Suppressor macrophage (primary cell): ENCODE measurements at regions not wholly inside any gene's neighbourhood (a gene's known extent, or its start where the extent isn't known, plus 50 kb on each side); places are given as distances from the start of the nearest gene placed in this dataset.

Source experiments
- DNase-seq, 4 experiments: peaks; one replicate each; pipeline ENCODE4 v3.0.0-alpha.2; 2020 to 2022

DNA sequence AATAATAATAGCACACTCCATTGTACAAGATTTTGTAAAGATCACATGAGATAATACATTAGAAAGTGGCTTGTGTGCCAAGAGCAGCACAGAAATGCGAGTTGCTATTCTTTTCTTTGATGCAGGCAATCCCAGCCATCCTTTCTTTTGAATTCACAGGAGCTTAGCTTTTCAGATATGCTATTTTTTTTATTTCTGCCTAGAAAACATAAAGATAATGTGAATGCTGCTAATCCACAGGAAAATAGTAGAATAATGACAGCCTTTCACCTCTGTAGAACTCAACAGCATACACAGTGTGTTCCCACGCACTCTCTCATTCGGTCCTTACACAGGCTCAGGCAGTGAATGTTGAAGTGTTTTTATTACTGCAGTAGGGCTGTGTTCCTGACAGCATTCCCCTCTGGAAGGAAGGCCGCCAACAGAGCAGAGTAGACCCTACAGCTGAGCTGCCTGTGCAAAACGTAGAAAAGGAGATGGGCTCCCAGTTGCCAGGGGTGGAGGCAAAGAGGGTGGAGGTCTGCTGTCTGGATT is 138.8 kb upstream of the TAPT1 start:
- no peak for DNase-seq

- no peak for DNase-seq
Observed at GRCh38 chr4:16360694-16361262, 134.5 kb upstream of the TAPT1 start.

GRCh38 chr4:16353165-16353564 is 126.9 kb upstream of the TAPT1 start:
- no peak for DNase-seq

DNA sequence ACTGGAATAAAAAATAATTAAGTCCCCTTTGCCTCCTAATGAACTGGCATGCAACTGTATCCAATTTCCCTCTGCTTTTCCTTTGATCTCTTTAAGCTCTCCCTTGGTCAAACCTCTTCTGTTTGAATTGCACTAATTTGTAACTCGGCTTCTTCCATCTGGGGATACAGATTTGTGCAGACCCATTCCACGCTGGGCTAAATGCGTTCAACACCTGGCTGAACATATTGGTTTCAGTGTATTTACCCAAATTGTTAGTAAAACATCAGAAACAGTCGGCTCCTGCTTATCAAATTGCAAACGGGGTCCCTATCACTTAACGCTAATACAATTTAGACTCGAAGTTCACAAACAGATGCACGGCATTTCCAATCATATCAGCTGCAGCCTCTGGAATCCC is 124.9 kb upstream of the TAPT1 start:
- no peak for DNase-seq

DNA sequence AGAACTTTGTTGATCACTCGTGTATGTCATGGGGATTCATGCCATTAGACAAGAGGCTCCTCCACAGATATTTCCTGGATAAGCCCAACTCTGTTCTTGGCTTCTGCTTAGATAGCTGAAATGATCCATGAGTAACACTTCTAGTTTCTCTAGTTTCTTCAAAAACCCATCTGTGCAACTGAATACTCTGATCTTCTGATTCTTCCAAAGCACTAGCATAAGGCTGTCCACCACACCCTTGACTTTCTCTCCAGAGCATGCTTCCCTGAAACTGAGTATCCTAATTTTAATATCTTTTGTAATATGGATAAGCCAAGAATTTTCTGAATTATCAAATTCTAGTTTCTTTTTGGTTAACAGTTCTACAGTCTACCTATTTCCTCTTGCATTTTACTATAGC is 118.6 kb upstream of the TAPT1 start:
- no peak for DNase-seq

DNA sequence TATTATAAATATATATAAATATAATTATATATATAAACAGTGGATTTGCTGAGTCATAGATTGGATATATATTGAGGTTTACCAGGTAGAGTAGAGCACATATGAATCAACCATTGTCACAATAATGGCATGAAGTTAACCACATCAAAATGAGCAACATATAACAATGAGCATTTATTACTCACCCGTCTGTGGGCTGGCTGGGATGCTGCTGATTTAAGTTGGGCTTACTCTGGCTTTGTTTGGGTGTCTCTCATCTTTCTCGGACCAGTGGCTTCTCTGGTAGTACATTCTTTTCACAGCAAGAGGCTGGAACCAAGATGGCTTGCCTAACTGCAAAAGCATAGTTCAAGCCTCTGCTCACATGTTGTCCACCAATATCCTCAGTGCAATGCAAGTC is 111.7 kb upstream of the TAPT1 start:
- DNase-seq: no peak

GRCh38 chr4:16334601-16335000 is 108.3 kb upstream of the TAPT1 start:
- DNase-seq: no peak

DNA sequence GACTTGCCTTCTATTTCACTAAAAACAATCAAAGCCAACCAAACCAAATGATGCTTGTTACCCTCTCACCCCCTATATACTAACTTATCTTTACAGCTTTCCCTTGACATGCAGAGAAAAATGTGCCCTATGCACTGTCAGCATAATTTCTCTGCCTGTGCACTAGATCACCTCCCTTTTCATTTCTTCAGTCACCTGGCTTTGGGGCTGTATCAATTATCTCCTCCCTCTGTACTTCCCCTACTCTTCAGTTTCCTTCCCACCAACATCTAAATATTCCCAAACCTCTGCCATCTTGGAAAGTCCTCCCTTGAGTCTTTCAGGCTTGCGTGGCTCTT is 103.5 kb upstream of the TAPT1 start:
- no peak for DNase-seq

- no peak for DNase-seq
Observed at GRCh38 chr4:16329125-16329796, 103.0 kb upstream of the TAPT1 start.

DNA sequence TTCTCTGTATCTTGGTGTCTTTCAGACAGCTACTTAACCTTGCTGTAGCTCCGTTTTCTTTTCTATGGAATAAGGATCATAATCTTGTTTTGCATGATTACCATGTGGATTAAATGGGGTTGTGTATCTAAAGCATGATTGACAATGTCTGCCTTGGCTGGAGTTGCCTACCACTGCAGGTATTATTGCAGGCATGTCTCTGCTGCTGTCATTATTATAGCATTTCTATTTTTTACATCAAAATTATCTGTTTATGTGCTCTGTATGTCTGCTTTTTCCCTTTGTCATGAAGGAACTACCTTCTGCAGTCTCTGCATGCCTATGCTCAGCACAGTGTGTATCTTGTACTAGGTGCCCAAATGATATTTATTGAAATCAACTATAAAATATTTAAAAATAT is 95.9 kb upstream of the TAPT1 start:
- no peak for DNase-seq

DNA sequence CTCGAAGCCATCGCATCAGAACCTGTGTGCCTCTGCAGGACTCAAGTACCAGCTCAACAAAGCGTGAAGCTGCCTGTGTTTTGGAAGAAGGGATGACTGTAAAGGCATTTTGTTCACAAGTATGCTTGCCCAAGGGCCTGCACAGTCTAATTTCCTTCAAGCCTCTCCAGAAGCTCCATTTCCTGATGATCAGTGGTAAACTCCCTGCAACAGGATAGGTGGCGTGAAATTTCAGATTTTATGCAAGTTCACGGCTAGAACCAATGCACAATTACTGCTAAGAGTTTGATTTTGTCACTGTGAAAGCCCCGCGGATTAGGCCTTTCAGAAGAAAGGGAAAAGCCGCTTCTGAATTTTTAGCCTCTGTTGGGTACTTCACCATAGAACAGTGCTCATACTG is 89.2 kb upstream of the TAPT1 start:
- no peak for DNase-seq

DNA sequence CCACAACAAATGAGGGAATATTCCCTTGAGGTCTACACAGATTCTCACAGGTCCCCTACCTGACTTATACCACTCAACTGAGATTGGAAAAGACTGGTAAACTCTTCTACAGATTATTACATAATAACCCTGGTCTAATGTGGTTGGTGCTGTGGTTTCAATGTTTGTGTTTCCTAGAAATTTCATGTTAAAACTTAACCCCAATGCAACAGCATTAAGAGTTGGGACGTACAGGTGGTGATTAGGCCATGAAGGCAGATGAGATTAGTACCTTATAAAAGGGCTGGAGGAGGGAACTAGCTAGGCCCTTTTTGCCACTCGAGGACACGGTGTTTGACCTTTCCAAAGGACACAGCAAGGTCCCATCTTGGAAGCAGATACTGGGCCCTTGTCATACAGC is 84.3 kb upstream of the TAPT1 start:
- no peak for DNase-seq

DNA sequence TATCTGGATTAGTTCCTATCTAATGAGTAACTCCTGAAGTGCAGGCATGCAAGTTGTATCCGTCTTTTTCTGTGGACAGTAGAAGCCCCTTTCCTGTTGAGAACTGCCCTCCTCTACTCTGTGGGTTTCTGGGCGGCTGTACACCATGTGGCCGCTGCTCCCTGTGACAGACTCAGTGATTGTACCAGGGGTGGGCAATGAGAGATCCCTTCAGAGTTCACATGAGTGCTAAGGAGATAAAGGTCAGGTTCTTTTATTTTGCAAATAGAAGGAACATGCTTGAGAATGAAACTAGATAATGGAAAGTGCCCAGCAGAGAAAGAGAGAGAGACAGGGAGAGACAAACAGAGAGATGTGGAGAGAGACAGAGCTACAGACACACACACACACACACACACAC is 76.4 kb upstream of the TAPT1 start:
- no peak for DNase-seq

DNA sequence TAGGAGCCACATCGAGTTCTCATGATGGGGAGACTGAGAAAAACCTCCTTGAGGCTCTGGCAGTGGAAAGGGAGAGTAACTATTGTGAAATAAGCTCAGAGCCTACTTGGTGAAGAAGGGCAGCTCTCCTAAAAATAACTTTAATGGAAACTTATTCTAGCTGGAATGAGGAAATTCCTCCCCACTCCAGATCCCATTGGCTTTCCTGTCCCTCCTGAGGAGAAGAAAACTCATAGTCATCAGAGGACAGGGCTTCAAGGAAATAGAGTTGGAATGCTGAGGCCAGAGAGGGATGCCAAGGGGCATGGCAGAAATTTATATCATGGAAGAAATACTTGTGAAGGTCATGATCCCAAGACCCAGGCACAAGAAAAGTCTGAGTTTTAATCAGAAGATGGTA is 70.7 kb upstream of the TAPT1 start:
- DNase-seq: no peak

DNA sequence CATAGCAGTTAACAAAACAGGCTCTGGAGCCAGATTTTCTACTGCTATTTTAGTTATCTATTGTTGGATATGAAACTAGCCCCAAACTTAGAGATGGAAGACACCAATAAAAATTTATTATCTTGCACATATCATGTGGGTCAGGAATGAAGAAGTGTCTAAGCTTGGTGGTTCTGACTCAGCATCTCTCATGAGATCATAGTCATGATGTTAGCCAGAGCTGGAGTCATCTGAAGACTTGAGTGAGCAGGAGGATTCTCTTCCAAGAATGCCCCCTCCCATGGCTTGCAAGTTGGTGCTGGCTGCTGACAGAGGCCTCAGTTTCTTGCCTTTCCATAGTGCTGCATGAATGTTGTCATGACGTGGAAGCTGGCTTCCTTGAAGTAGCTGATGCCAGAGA is 68.2 kb upstream of the TAPT1 start:
- DNase-seq: peak; percentile 51 to 80 (median 66)

- DNase-seq: no peak
Observed at GRCh38 chr4:16293210-16293838, 67.1 kb upstream of the TAPT1 start.

GRCh38 chr4:16292585-16292984 is 66.3 kb upstream of the TAPT1 start:
- DNase-seq: no peak

GRCh38 chr4:16290681-16291420 is 64.6 kb upstream of the TAPT1 start:
- no peak for DNase-seq

- peak; percentile 15 to 67 (median 58) for DNase-seq
Observed at GRCh38 chr4:16289897-16290554, 63.8 kb upstream of the TAPT1 start.

GRCh38 chr4:16284050-16284449 is 57.8 kb upstream of the TAPT1 start:
- no peak for DNase-seq

GRCh38 chr4:16278178-16278577 is 51.9 kb upstream of the TAPT1 start:
- DNase-seq: no peak
